Adipocyte (in vitro differentiated cells): ENCODE measurements at regions not wholly inside any gene's neighbourhood (a gene's known extent, or its start where the extent isn't known, plus 50 kb on each side); places are given as distances from the start of the nearest gene placed in this dataset.

Experiments
- DNase-seq: peaks from one replicate; pipeline ENCODE4 v3.0.0-alpha.2; 2015; ENCODE audit warnings: low read depth
- H3K27me3 ChIP-seq: replicated peaks from 2 replicates; pipeline ENCODE4 v1.7.0; 2013; ENCODE audit warnings: mild to moderate bottlenecking, low read length, moderate library complexity; ENCODE audit not compliant: control insufficient read depth, insufficient read depth
- H3K36me3 ChIP-seq: 2 replicates; pipeline ENCODE4 v1.7.0; 2013; ENCODE audit warnings: low read length, mild to moderate bottlenecking, moderate library complexity; ENCODE audit not compliant: control insufficient read depth, insufficient read depth, severe bottlenecking
- H3K4me1 ChIP-seq: 2 replicates; pipeline ENCODE4 v1.7.0; 2013; ENCODE audit warnings: mild to moderate bottlenecking, low read length, moderate library complexity; ENCODE audit not compliant: control insufficient read depth, insufficient read depth
- H3K4me3 ChIP-seq: 2 replicates; pipeline ENCODE4 v1.7.0; 2013; ENCODE audit warnings: mild to moderate bottlenecking, low read length, moderate library complexity
- H3K9ac ChIP-seq: 2 replicates; pipeline ENCODE4 v1.7.0; 2013; ENCODE audit warnings: mild to moderate bottlenecking, low read length, moderate library complexity
- H3K9me3 ChIP-seq: 2 replicates; pipeline ENCODE4 v1.7.0; 2013; ENCODE audit warnings: mild to moderate bottlenecking, low read length, moderate library complexity; ENCODE audit not compliant: control insufficient read depth

- H3K4me3 ChIP-seq = no peak overlapping the region
- no peaks in the 10 kb centered on the region for H3K27me3 ChIP-seq
- H3K9me3 ChIP-seq = no peaks in the 10 kb centered on the region
- H3K36me3 ChIP-seq = no peaks in the 10 kb centered on the region
- H3K9ac ChIP-seq = no peak overlapping the region
- peak; percentile 62 for DNase-seq
- no peaks in the 10 kb centered on the region for H3K4me1 ChIP-seq
Measured at GRCh38 chr13:108437496-108437895, 168.0 kb downstream of the TNFSF13B start.

DNA sequence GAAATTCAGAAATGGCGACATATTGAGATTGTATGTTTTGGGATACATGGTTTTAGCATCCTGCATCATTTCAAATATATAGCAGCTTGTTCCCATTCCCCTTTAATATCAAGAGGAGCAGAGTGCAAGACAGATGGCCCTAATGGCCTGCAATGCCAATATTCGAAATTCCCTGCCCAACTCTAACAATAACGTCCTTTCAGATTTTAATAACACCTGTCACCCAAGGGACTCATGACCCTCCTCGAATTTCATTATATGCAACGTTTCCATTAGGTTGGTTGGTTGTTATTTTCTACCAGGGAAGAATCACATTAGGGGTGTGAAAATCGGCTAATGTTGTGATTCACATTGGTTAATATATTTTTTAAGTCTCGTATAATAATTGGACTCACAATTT lies 170.0 kb downstream of the TNFSF13B start:
- Histone ChIP-seq H3K9ac (no peak overlapping the region), H3K27me3 (no peaks in the 10 kb centered on the region)

GRCh38 chr13:108444448-108444847 lies 174.9 kb downstream of the TNFSF13B start:
- H3K4me3 ChIP-seq = no peak overlapping the region
- H3K9me3 ChIP-seq = no peaks in the 10 kb centered on the region
- DNase-seq = no peak
- H3K36me3 ChIP-seq = no peaks in the 10 kb centered on the region
- H3K9ac ChIP-seq = no peak overlapping the region
- H3K27me3 ChIP-seq = peaks cover 3% of the 10 kb centered on the region
- no peaks in the 10 kb centered on the region for H3K4me1 ChIP-seq

More for the DNA sequence above, 170.0 kb downstream of the TNFSF13B start:
- H3K4me3 ChIP-seq = no peak overlapping the region
- H3K9me3 ChIP-seq = no peaks in the 10 kb centered on the region
- no peaks in the 10 kb centered on the region for H3K36me3 ChIP-seq
- H3K4me1 ChIP-seq = no peaks in the 10 kb centered on the region
- DNase-seq = no peak

DNA sequence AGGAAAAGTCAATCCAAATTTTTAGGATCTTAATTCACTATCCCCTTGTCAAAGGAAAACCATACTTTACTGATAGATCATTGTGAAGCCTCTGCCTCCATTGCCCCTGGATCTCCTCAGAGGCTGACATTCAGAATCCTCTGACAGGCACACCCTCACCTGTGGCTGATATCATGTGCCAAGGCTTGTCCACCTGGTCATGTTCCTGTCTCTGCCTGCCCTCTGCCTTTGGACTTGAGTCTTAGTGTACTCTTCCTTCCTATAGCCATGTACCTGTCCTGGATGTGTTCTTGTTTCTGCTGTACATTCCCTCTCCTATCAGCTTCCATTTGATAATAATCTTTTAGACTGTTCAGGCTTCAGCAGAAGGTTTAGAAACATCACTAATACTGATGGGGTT lies 179.4 kb downstream of the TNFSF13B start:
- H3K27me3 ChIP-seq = peaks cover 3% of the 10 kb centered on the region
- H3K9ac ChIP-seq = no peak overlapping the region
- H3K9me3 ChIP-seq = no peaks in the 10 kb centered on the region
- H3K4me1 ChIP-seq = no peaks in the 10 kb centered on the region
- no peaks in the 10 kb centered on the region for H3K36me3 ChIP-seq
- H3K4me3 ChIP-seq = no peak overlapping the region
- no peak for DNase-seq

DNA sequence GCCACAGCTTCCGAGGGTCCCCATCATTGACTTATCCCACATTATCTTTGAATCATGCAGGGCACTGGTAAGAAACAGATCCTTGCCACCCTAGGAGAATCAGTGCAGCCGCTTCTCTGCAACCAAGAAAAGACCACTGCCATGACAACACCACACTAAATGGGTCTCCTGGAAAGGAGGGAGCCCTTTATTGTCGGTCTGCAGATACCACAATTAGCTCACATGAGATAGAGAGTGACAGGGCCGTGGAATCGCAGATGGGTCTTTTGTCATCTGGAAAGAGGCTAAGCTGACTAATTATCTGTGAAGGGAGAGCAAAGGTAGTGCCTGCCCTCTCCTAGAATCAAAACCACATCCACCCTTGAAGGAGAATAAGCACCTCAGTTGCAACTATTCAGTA lies 178.3 kb upstream of the MYO16 start:
- peaks cover 3% of the 10 kb centered on the region for H3K27me3 ChIP-seq
- DNase-seq = no peak
- H3K9me3 ChIP-seq = no peaks in the 10 kb centered on the region
- H3K36me3 ChIP-seq = no peaks in the 10 kb centered on the region
- no peak overlapping the region for H3K9ac ChIP-seq
- no peak overlapping the region for H3K4me3 ChIP-seq
- no peaks in the 10 kb centered on the region for H3K4me1 ChIP-seq

GRCh38 chr13:108455320-108455719 lies 174.1 kb upstream of the MYO16 start:
- Histone ChIP-seq H3K27me3 (no peaks in the 10 kb centered on the region), H3K4me1 (no peaks in the 10 kb centered on the region), H3K4me3 (no peak overlapping the region), H3K9me3 (no peaks in the 10 kb centered on the region), H3K9ac (no peak overlapping the region), H3K36me3 (no peaks in the 10 kb centered on the region)
- DNase-seq = no peak

DNA sequence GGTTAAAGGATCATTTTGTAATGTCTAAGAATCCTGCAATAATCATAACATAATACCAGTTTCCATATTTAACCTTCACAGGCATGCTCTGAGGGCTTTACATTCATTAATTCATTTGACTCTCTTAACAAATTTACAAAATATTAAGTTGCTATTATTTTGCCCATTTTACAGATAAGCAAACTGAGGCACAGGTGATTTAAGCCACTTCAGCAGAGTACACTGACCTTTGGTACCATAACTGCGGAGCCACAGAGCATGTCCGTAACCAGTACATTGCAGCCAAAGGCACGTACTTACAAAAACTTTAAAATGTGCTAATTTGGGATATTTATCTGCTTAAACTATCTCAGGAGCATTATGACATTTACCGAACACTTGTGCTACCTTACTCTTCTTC lies 169.4 kb upstream of the MYO16 start:
- H3K4me3 ChIP-seq = no peak overlapping the region

GRCh38 chr13:108460746-108461145 lies 168.7 kb upstream of the MYO16 start:
- no peak for DNase-seq
- H3K27me3 ChIP-seq = no peaks in the 10 kb centered on the region
- H3K4me3 ChIP-seq = no peak overlapping the region
- H3K9ac ChIP-seq = no peak overlapping the region
- no peaks in the 10 kb centered on the region for H3K9me3 ChIP-seq
- H3K36me3 ChIP-seq = no peaks in the 10 kb centered on the region
- H3K4me1 ChIP-seq = no peaks in the 10 kb centered on the region

More for the DNA sequence above, 169.4 kb upstream of the MYO16 start:
- no peaks in the 10 kb centered on the region for H3K36me3 ChIP-seq
- DNase-seq = no peak
- H3K9me3 ChIP-seq = no peaks in the 10 kb centered on the region
- H3K27me3 ChIP-seq = no peaks in the 10 kb centered on the region
- H3K9ac ChIP-seq = no peak overlapping the region
- H3K4me1 ChIP-seq = no peaks in the 10 kb centered on the region

GRCh38 chr13:108463340-108463739 lies 166.1 kb upstream of the MYO16 start:
- peak; percentile 83 for DNase-seq
- no peaks in the 10 kb centered on the region for H3K4me1 ChIP-seq
- no peaks in the 10 kb centered on the region for H3K36me3 ChIP-seq

DNA sequence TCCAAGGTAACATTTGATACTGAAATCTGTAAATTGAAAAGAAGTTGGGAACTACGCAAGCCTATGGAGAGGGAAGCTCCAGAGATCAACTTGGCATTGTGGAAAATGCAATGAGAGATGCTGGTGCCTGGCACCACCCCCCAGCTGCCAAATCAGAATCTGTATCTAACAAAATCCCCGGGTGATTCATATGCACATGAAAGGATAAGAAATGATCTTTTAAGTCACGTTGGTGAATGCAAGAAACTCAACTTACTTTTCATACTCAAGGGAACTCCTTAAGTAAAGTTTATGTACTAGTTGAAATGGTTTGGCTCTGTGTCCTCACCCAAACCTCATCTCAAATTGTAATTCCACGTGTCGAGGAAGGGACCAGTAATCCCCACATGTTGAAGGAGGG lies 158.5 kb upstream of the MYO16 start:
- H3K36me3 ChIP-seq = no peaks in the 10 kb centered on the region
- no peak for DNase-seq
- H3K27me3 ChIP-seq = no peaks in the 10 kb centered on the region
- no peaks in the 10 kb centered on the region for H3K4me1 ChIP-seq
- H3K9ac ChIP-seq = no peak overlapping the region
- H3K4me3 ChIP-seq = no peak overlapping the region
- H3K9me3 ChIP-seq = peaks cover 2% of the 10 kb centered on the region

More at GRCh38 chr13:108463340-108463739, 166.1 kb upstream of the MYO16 start:
- Histone ChIP-seq H3K27me3 (no peaks in the 10 kb centered on the region), H3K9ac (no peak overlapping the region), H3K4me3 (no peak overlapping the region), H3K9me3 (no peaks in the 10 kb centered on the region)

DNA sequence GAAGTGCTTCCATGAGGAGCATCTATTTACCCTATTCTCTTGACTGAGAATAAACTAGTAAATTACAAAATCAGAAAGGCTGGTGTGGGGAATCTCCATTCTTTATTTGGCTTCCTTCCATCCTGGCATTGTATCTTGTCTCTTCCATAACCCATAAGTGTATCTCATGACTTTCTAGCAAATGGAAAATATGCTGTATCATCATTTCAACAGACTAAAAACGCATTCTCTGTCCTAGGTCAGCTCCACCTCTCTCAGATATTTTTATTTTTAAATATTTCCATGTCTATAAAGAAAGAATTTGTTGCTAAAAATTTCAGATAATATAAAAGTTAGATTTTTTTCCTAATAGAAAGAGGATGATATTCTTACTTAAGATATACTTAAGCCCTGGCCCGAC lies 154.2 kb upstream of the MYO16 start:
- H3K36me3 ChIP-seq = no peaks in the 10 kb centered on the region
- H3K4me3 ChIP-seq = no peak overlapping the region
- no peak for DNase-seq
- no peak overlapping the region for H3K9ac ChIP-seq
- no peaks in the 10 kb centered on the region for H3K4me1 ChIP-seq
- H3K9me3 ChIP-seq = peaks cover 2% of the 10 kb centered on the region
- no peaks in the 10 kb centered on the region for H3K27me3 ChIP-seq

- Histone ChIP-seq H3K4me3 (no peak overlapping the region), H3K9me3 (no peaks in the 10 kb centered on the region), H3K9ac (no peak overlapping the region), H3K36me3 (no peaks in the 10 kb centered on the region), H3K4me1 (no peaks in the 10 kb centered on the region), H3K27me3 (no peaks in the 10 kb centered on the region)
- DNase-seq = no peak
Measured at GRCh38 chr13:108477376-108477775, 152.0 kb upstream of the MYO16 start.
